Erythroblast (primary cell): ENCODE measurements at regions not wholly inside any gene's neighbourhood (a gene's known extent, or its start where the extent isn't known, plus 50 kb on each side); places are given as distances from the start of the nearest gene placed in this dataset.
"Not testable (repeated sequence)": the region's sequence is repeated elsewhere in the genome, so short reads cannot be mapped to it uniquely, and the experiment has no call there.

Experiments
- DNase-seq, 2 experiments: peaks; one replicate each; lab custom pipeline; 2025; lab: John Stamatoyannopoulos, UW
- GATA1 ChIP-seq: IDR thresholded peaks from 2 replicates; pipeline ENCODE4 v1.6.1; 2011; ENCODE audit warnings: low read depth, mild to moderate bottlenecking, control low read depth, low read length, moderate library complexity
- POLR2A ChIP-seq: IDR thresholded peaks from 2 replicates; pipeline ENCODE4 v1.6.1; 2011; ENCODE audit warnings: mild to moderate bottlenecking, low read length

DNA sequence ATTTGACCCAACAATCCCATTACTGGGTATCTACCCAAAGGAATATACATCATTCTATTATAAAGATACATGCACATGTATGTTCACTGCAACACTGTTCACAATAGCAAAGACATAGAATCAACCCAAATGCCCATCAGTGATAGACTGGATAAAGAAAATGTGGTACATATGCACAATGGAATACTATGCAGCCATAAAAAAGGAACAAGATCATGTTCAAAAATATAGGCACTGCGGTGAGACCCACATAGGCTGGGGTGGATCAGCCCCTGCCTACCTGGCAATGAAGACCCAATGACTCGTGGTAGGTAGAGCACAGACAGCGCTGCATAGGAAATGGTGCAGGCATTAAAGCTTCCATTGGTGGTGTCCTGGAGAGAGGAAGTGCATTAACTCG, 88.6 kb upstream of the NFIL3 start:
- DNase-seq: not testable (repeated sequence)

GRCh38 chr9:91503673-91504081, 80.0 kb upstream of the NFIL3 start:
- DNase-seq: peak in 1 of 2 experiments; percentile 28
- TF ChIP-seq POLR2A (no peak), GATA1 (no peak)

GRCh38 chr9:91502913-91503672, 79.5 kb upstream of the NFIL3 start:
- DNase-seq: no peak
- TF ChIP-seq GATA1: no peak
- TF ChIP-seq POLR2A: no peak

GRCh38 chr9:91502475-91502874, 78.8 kb upstream of the NFIL3 start:
- no peak for DNase-seq
- TF ChIP-seq GATA1: no peak
- no peak for TF ChIP-seq POLR2A

DNA sequence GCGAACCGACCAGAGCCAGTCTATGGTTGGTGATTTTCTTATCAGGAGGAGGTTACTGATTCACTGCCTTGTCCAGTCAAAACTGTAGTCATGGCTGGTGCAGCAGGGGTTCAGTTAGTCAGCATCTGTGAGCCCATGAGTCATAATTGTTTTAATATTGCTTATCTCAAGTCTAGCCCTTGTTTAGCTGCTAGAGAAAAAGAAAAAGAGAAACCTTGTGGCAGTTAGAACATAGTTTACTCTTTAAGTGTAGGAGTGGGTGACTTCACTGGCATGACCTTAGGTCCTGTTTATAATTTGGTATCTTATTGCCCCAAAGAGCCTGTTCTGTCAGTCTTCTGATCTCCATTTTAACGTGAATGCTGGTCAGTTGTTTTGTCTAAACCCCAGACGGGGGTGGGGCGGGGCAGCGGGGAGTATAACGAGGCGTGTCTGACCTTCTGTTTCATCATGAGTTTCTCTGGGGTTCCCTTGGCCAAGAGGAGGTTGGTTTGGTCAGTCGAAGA, 76.9 kb upstream of the NFIL3 start:
- TF ChIP-seq POLR2A (no peak), GATA1 (no peak)

DNA sequence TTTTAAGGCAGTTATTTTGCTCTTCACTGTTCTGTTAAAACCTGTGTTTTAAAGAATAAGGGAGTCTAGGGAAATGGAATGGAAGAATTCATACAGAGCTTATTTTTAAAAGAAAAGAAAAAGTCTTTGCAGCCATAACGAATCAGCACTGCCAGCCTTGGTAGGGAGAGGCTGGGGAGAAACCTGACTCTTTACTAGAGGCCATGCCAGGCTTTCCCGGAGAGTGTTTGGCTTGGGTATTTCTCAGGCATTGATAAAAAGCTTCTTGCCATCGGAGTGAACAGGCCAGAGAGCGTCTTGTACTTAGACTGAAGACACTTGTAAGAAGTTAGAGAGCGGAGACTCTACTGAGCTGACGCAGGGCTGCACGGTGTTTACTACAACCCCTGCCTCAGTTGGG, 72.7 kb upstream of the NFIL3 start:
- DNase-seq: no peak
- TF ChIP-seq GATA1 (no peak), POLR2A (no peak)

More for the DNA sequence above, 76.9 kb upstream of the NFIL3 start:
- peak in 1 of 2 experiments; percentile 28 for DNase-seq

GRCh38 chr9:91495450-91495849, 71.8 kb upstream of the NFIL3 start:
- DNase-seq: no peak
- TF ChIP-seq POLR2A (no peak), GATA1 (no peak)

DNA sequence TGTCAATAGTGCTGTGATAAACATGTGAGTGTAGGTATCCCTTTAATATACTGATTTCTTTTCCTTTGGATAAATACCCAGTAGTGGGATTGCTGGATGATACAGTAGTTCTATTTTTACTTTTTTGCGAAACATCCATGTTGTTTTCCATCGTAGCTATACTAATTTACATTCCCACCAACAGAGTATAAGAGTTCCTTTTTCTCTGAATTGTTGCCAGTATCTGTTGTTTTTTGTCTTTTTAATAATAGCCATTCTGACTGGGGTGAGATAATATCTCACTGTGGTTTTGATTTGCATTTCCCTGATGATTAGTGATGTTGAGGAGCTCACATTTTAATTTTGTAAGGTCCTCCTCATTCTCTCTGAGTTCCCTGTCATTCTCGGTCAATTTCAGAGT, 71.1 kb upstream of the NFIL3 start:
- TF ChIP-seq GATA1: no peak
- no peak for TF ChIP-seq POLR2A
- DNase-seq: no peak

DNA sequence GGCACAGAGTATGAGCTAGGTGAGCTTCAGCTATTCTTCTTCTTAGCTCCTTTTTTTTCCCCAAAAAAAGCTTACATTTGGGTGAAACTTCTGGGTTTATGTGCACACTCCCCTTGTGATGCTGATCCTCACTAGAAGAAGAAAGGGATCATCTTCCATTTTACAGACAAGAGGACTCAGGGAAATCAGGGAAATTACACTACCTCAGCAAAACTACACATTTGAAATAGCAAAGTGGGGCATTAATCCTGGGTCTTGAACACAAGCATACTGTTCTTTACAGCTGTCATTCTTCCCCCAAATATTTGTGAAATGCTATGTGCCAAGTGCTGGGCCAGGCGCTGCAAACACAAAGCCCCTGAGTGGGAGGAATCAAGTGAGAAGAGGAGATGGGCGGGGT, 68.6 kb upstream of the NFIL3 start:
- TF ChIP-seq POLR2A (no peak), GATA1 (no peak)
- no peak for DNase-seq

GRCh38 chr9:91491624-91492023, 68.0 kb upstream of the NFIL3 start:
- DNase-seq: no peak
- TF ChIP-seq GATA1 (no peak), POLR2A (no peak)

GRCh38 chr9:91489361-91489899, 65.8 kb upstream of the NFIL3 start:
- DNase-seq: no peak
- TF ChIP-seq GATA1: no peak
- no peak for TF ChIP-seq POLR2A

DNA sequence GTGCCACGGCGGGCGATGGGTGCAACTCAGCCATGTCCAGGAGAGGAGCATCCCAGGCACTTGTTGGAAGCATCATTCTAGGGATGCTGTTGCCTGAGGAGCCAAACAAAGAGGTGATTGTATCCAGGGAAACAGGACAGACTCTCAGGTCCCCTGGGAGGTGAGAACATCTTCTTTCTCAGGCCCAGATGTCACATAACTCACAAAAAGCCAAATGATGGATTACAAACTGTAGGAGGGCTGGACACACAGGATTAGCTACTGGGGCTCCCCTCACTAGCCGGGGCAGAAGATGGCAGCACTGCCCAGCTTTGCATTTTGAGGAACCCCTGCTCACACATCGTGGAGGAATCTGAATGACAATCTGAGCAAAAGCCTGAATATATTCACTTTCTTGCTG, 64.7 kb upstream of the NFIL3 start:
- no peak for DNase-seq
- no peak for TF ChIP-seq GATA1
- no peak for TF ChIP-seq POLR2A

- no peak for TF ChIP-seq GATA1
- no peak for TF ChIP-seq POLR2A
- no peak for DNase-seq
These were observed 63.3 kb upstream of the NFIL3 start for GRCh38 chr9:91486699-91487497.

DNA sequence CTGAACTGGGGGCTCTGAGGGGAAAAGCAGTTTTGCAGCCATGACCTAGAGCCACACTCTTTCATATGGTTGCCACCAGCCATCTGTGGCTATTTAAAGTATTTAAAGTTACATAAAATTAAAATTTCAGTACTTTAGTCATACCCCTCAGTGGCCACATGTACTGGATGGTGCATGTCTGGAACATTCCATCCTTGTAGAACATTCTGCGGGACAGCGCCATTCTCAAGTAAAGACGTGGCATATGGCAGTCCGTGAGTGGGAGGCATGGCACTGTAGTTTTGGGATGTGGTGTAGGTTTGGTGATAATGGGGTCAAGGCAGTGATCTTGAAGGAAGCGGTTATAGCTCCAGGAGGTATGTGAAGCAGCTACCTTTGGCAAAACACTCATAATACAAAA, 61.4 kb upstream of the NFIL3 start:
- no peak for TF ChIP-seq POLR2A
- TF ChIP-seq GATA1: no peak
- DNase-seq: no peak
